SK-N-SH treated with all-trans-retinoic acid at 6 μM for 48 hours (cell line): ENCODE measurements at regions not wholly inside any gene's neighbourhood (a gene's known extent, or its start where the extent isn't known, plus 50 kb on each side); places are given as distances from the start of the nearest gene placed in this dataset.
"Not testable (repeated sequence)": the region's sequence is repeated elsewhere in the genome, so short reads cannot be mapped to it uniquely, and the experiment has no call there.

Experiments
- ATAC-seq: fragments of 200-7000 bp; cut with Tn5 transposase; 3 replicates; pipeline ENCODE4 v1.9.1; 2020; ENCODE audit warnings: mild to moderate bottlenecking, moderate library complexity
- ARNTL ChIP-seq: fragments of 450-650 bp; formaldehyde crosslinking; IDR thresholded peaks from 2 replicates; pipeline ENCODE4 v1.5.0; 2020; ENCODE audit warnings: low read depth, mild to moderate bottlenecking, moderate library complexity, borderline replicate concordance
- BACH2 ChIP-seq: fragments of 250-450 bp; sonication (Bioruptor Pico); IDR thresholded peaks from 2 replicates; pipeline ENCODE4 v1.9.0; 2021; ENCODE audit warnings: mild to moderate bottlenecking, borderline replicate concordance
- CREB5 ChIP-seq: fragments of 250-450 bp; sonication (Bioruptor Pico); IDR thresholded peaks from 2 replicates; pipeline ENCODE4 v1.5.1; 2020; ENCODE audit warnings: low read depth, mild to moderate bottlenecking, moderate library complexity
- CSDC2 ChIP-seq: fragments of 250-450 bp; sonication (Bioruptor Pico); IDR thresholded peaks from 2 replicates; pipeline ENCODE4 v1.5.0; 2020; ENCODE audit warnings: mild to moderate bottlenecking, moderate library complexity
- CSRNP3 ChIP-seq: fragments of 250-450 bp; sonication (Bioruptor Pico); IDR thresholded peaks from 2 replicates; pipeline ENCODE4 v1.5.1; 2021; ENCODE audit warnings: mild to moderate bottlenecking, moderate library complexity
- GLIS3 ChIP-seq: fragments of 250-450 bp; sonication (Bioruptor Pico); IDR thresholded peaks from 2 replicates; pipeline ENCODE4 v1.5.0; 2020; ENCODE audit warnings: mild to moderate bottlenecking, moderate library complexity
- ISL1 ChIP-seq: fragments of 250-450 bp; sonication (Bioruptor Pico); IDR thresholded peaks from 2 replicates; pipeline ENCODE4 v2.1.2; 2022; ENCODE audit warnings: mild to moderate bottlenecking, moderate library complexity
- OSR1 ChIP-seq: fragments of 250-450 bp; sonication (Bioruptor Pico); IDR thresholded peaks from 2 replicates; pipeline ENCODE4 v1.8.0; 2022; ENCODE audit warnings: moderate library complexity, mild to moderate bottlenecking, inconsistent platforms
- PATZ1 ChIP-seq: fragments of 250-450 bp; sonication (Bioruptor Pico); IDR thresholded peaks from 2 replicates; pipeline ENCODE4 v1.8.0; 2020; ENCODE audit warnings: mild to moderate bottlenecking, moderate library complexity, borderline replicate concordance
- POU6F1 ChIP-seq: fragments of 250-450 bp; sonication (Bioruptor Pico); IDR thresholded peaks from 2 replicates; pipeline ENCODE4 v1.8.0; 2021; ENCODE audit warnings: low read depth, mild to moderate bottlenecking, moderate library complexity, borderline replicate concordance
- PPARA ChIP-seq: fragments of 250-450 bp; sonication (Bioruptor Pico); IDR thresholded peaks from 2 replicates; pipeline ENCODE4 v1.5.0; 2020; ENCODE audit warnings: mild to moderate bottlenecking, borderline replicate concordance
- RARB ChIP-seq: fragments of 250-450 bp; sonication (Bioruptor Pico); IDR thresholded peaks from 2 replicates; pipeline ENCODE4 v1.8.0; 2021; ENCODE audit warnings: mild to moderate bottlenecking, moderate library complexity
- TCF4 ChIP-seq: fragments of 250-450 bp; sonication (Bioruptor Pico); IDR thresholded peaks from 2 replicates; pipeline ENCODE4 v1.8.0; 2021; ENCODE audit warnings: mild to moderate bottlenecking, moderate library complexity, borderline replicate concordance
- TOX ChIP-seq: fragments of 250-450 bp; sonication (Bioruptor Pico); IDR thresholded peaks from 2 replicates; pipeline ENCODE4 v1.8.0; 2021; ENCODE audit warnings: mild to moderate bottlenecking, moderate library complexity, borderline replicate concordance
- TSHZ2 ChIP-seq: fragments of 250-450 bp; sonication (Bioruptor Pico); IDR thresholded peaks from 2 replicates; pipeline ENCODE4 v1.5.0; 2020; ENCODE audit warnings: mild to moderate bottlenecking, moderate library complexity
- ZC3H10 ChIP-seq: fragments of 250-450 bp; sonication (Bioruptor Pico); IDR thresholded peaks from 2 replicates; pipeline ENCODE4 v1.5.1; 2021; ENCODE audit warnings: mild to moderate bottlenecking, moderate library complexity
- ZFP3 ChIP-seq: fragments of 250-450 bp; sonication (Bioruptor Pico); IDR thresholded peaks from 2 replicates; pipeline ENCODE4 v1.5.0; 2020; ENCODE audit warnings: mild to moderate bottlenecking, moderate library complexity
- ZFP30 ChIP-seq: fragments of 450-650 bp; formaldehyde crosslinking; IDR thresholded peaks from 2 replicates; pipeline ENCODE4 v1.5.0; 2022; ENCODE audit warnings: mild to moderate bottlenecking, moderate library complexity
- ZNF565 ChIP-seq: fragments of 450-650 bp; formaldehyde crosslinking; conservative IDR thresholded peaks from 2 replicates; pipeline ENCODE4 v1.5.0; 2020; ENCODE audit warnings: low read depth, mild to moderate bottlenecking, moderate library complexity
- ZNF70 ChIP-seq: fragments of 450-650 bp; formaldehyde crosslinking; IDR thresholded peaks from 2 replicates; pipeline ENCODE4 v1.5.0; 2020; ENCODE audit warnings: mild to moderate bottlenecking, moderate library complexity
- ZNF8 ChIP-seq: fragments of 450-650 bp; formaldehyde crosslinking; IDR thresholded peaks from 2 replicates; pipeline ENCODE4 v1.5.0; 2020; ENCODE audit warnings: mild to moderate bottlenecking, moderate library complexity

- ATAC-seq: no peak
- TF ChIP-seq ARNTL (CRISPR knock-in tag) (no peak), ZC3H10 (no peak), PPARA (CRISPR knock-in tag) (no peak), ZFP30 (CRISPR knock-in tag) (no peak), TSHZ2 (CRISPR knock-in tag) (no peak), GLIS3 (CRISPR knock-in tag) (no peak), BACH2 (no peak), ZFP3 (no peak), ZNF8 (no peak), OSR1 (no peak), ISL1 (CRISPR knock-in tag) (no peak), TCF4 (CRISPR knock-in tag) (no peak), TOX (CRISPR knock-in tag) (no peak), POU6F1 (CRISPR knock-in tag) (no peak), ZNF565 (CRISPR knock-in tag) (no peak), CSRNP3 (CRISPR knock-in tag) (no peak), RARB (no peak), CREB5 (CRISPR knock-in tag) (no peak)
Observed at GRCh38 chr1:5728663-5729355, 263.4 kb downstream of the NPHP4 start.

- ATAC-seq: no peak
- no peak for TF ChIP-seq CSRNP3 (CRISPR knock-in tag)
Observed at GRCh38 chr1:5727871-5728643, 264.2 kb downstream of the NPHP4 start.

GRCh38 chr1:5727191-5727590 lies 265.0 kb downstream of the NPHP4 start:
- no peak for ATAC-seq
- TF ChIP-seq RARB (no peak), ZNF70 (no peak), GLIS3 (CRISPR knock-in tag) (no peak), PATZ1 (CRISPR knock-in tag) (no peak), CSDC2 (CRISPR knock-in tag) (no peak), CREB5 (CRISPR knock-in tag) (no peak), ZFP3 (no peak), POU6F1 (CRISPR knock-in tag) (no peak), OSR1 (no peak), ZFP30 (CRISPR knock-in tag) (no peak)

- ATAC-seq: not testable (repeated sequence)
Observed at GRCh38 chr1:5726586-5727184, 265.5 kb downstream of the NPHP4 start.
